Parathyroid adenoma (tissue), 2 donors: ENCODE measurements at regions not wholly inside any gene's neighbourhood (a gene's known extent, or its start where the extent isn't known, plus 50 kb on each side); places are given as distances from the start of the nearest gene placed in this dataset.

Source experiments
- H2AFZ ChIP-seq: fragments of 300-600 bp; sonication (generic); one replicate; pipeline ENCODE4 v1.7.0; 2017; ENCODE audit warnings: antibody characterized with exemption, mild to moderate bottlenecking
- H3K27ac ChIP-seq: fragments of 300-600 bp; sonication (generic); one replicate; pipeline ENCODE4 v1.7.0; 2017
- H3K27me3 ChIP-seq: fragments of 300-600 bp; sonication (generic); one replicate; pipeline ENCODE4 v1.7.0; 2017; ENCODE audit warnings: low read length; ENCODE audit not compliant: control insufficient read depth, insufficient read depth
- H3K36me3 ChIP-seq: fragments of 300-600 bp; sonication (generic); one replicate; pipeline ENCODE4 v1.7.0; 2017; ENCODE audit warnings: low read length; ENCODE audit not compliant: control insufficient read depth, insufficient read depth
- H3K4me1 ChIP-seq: fragments of 300-600 bp; sonication (generic); one replicate; pipeline ENCODE4 v1.7.0; 2017; ENCODE audit warnings: control low read depth
- H3K4me2 ChIP-seq: fragments of 300-600 bp; sonication (generic); one replicate; pipeline ENCODE4 v1.7.0; 2017; ENCODE audit warnings: low read length
- H3K4me3 ChIP-seq: fragments of 300-600 bp; sonication (generic); one replicate; pipeline ENCODE4 v1.7.0; 2017; ENCODE audit warnings: low read depth, low read length
- H3K79me2 ChIP-seq: fragments of 300-600 bp; sonication (generic); one replicate; pipeline ENCODE4 v1.7.0; 2017; ENCODE audit warnings: control low read depth
- H3K9ac ChIP-seq: fragments of 300-600 bp; sonication (generic); one replicate; pipeline ENCODE4 v1.7.0; 2017; ENCODE audit warnings: mild to moderate bottlenecking
- H3K9me3 ChIP-seq: fragments of 300-600 bp; sonication (generic); one replicate; pipeline ENCODE4 v1.7.0; 2017; ENCODE audit warnings: low read length; ENCODE audit not compliant: control insufficient read depth
- CTCF ChIP-seq: fragments of 300-600 bp; sonication (generic); IDR thresholded peaks from one replicate; pipeline ENCODE4 v1.7.0; 2017; ENCODE audit warnings: antibody characterized with exemption, mild to moderate bottlenecking
- donor health status: primary hyperparathyroidism.

GRCh38 chr5:107272954-107273353, 397.8 kb downstream of the EFNA5 start:
- Histone ChIP-seq H3K36me3 (no peaks in the 10 kb centered on the region), H3K27ac (no peak overlapping the region), H3K9ac (no peak overlapping the region), H2AFZ (no peak overlapping the region), H3K4me1 (no peaks in the 10 kb centered on the region), H3K4me3 (no peak overlapping the region), H3K27me3 (no peaks in the 10 kb centered on the region), H3K79me2 (no peaks in the 10 kb centered on the region), H3K4me2 (no peak overlapping the region), H3K9me3 (no peaks in the 10 kb centered on the region)
- no peak for TF ChIP-seq CTCF

- no peak overlapping the region for H2AFZ ChIP-seq
- H3K27me3 ChIP-seq, result no peaks in the 10 kb centered on the region
- H3K9ac ChIP-seq, result no peak overlapping the region
- no peak overlapping the region for H3K4me3 ChIP-seq
- no peaks in the 10 kb centered on the region for H3K4me1 ChIP-seq
- H3K4me2 ChIP-seq, result no peak overlapping the region
- H3K27ac ChIP-seq, result no peak overlapping the region
- TF ChIP-seq CTCF, result no peak
- H3K79me2 ChIP-seq, result no peaks in the 10 kb centered on the region
- no peaks in the 10 kb centered on the region for H3K9me3 ChIP-seq
- H3K36me3 ChIP-seq, result no peaks in the 10 kb centered on the region
Measured at GRCh38 chr5:107272509-107272908, 398.2 kb downstream of the EFNA5 start.

- no peak overlapping the region for H3K27ac ChIP-seq
- no peaks in the 10 kb centered on the region for H3K36me3 ChIP-seq
- no peak overlapping the region for H2AFZ ChIP-seq
- H3K9me3 ChIP-seq, result no peaks in the 10 kb centered on the region
- no peak for TF ChIP-seq CTCF
- H3K79me2 ChIP-seq, result no peaks in the 10 kb centered on the region
- H3K27me3 ChIP-seq, result no peaks in the 10 kb centered on the region
- no peak overlapping the region for H3K9ac ChIP-seq
- H3K4me3 ChIP-seq, result no peak overlapping the region
- H3K4me2 ChIP-seq, result no peak overlapping the region
- H3K4me1 ChIP-seq, result no peaks in the 10 kb centered on the region
Measured at GRCh38 chr5:107271682-107272350, 398.9 kb downstream of the EFNA5 start.

- no peak for TF ChIP-seq CTCF
Measured at GRCh38 chr5:107270561-107270960, 400.2 kb downstream of the EFNA5 start.

GRCh38 chr5:107269678-107270077, 401.1 kb downstream of the EFNA5 start:
- Histone ChIP-seq H3K27ac (no peak overlapping the region), H3K27me3 (no peaks in the 10 kb centered on the region), H3K4me2 (no peak overlapping the region), H3K36me3 (no peaks in the 10 kb centered on the region), H3K4me1 (no peaks in the 10 kb centered on the region), H3K4me3 (no peak overlapping the region), H3K9ac (no peak overlapping the region), H2AFZ (no peak overlapping the region), H3K9me3 (no peaks in the 10 kb centered on the region), H3K79me2 (no peaks in the 10 kb centered on the region)
- TF ChIP-seq CTCF, result no peak

More at GRCh38 chr5:107270561-107270960, 400.2 kb downstream of the EFNA5 start:
- H3K9me3 ChIP-seq, result no peaks in the 10 kb centered on the region
- no peak overlapping the region for H3K27ac ChIP-seq
- no peaks in the 10 kb centered on the region for H3K27me3 ChIP-seq
- H3K4me2 ChIP-seq, result no peak overlapping the region
- no peaks in the 10 kb centered on the region for H3K36me3 ChIP-seq
- H3K79me2 ChIP-seq, result no peaks in the 10 kb centered on the region
- no peaks in the 10 kb centered on the region for H3K4me1 ChIP-seq
- H3K9ac ChIP-seq, result no peak overlapping the region
- H2AFZ ChIP-seq, result no peak overlapping the region
- no peak overlapping the region for H3K4me3 ChIP-seq
